Endothelial cell of umbilical vein (primary cell): ENCODE measurements at regions not wholly inside any gene's neighbourhood (a gene's known extent, or its start where the extent isn't known, plus 50 kb on each side); places are given as distances from the start of the nearest gene placed in this dataset.

ENCODE experiments used
- BruUV-seq: library from RNA; stranded (reverse); fragments of 400-500 nt; replicated peaks from 2 replicates; lab custom pipeline; 2021; lab: Mats Ljungman, UMichigan
- CTCF ChIA-PET: fragments of 300-600, 350-600 bp; sonication (Branson Sonifier 250); formaldehyde crosslinking; loops from one replicate; lab custom pipeline; 2021; ENCODE audit warnings: antibody characterized with exemption, inconsistent platforms; lab: Charles Lee
- POLR2A ChIA-PET: fragments of 300-600, 350-600 bp; sonication (Branson Sonifier 250); formaldehyde crosslinking; loops from one replicate; lab custom pipeline; 2021; ENCODE audit warnings: antibody characterized with exemption, inconsistent platforms; lab: Charles Lee
- DNase-seq: peaks from one replicate; pipeline ENCODE4 v3.0.0-alpha.2; 2011; ENCODE audit warnings: low read depth, low spot score
- FAIRE-seq: peaks from 2 replicates; lab custom pipeline; 2011; peaks lifted over from hg19 to GRCh38; lab: Jason Lieb, UNC
- H2AFZ ChIP-seq: 2 replicates; pipeline ENCODE4 v1.6.0; 2012; ENCODE audit warnings: low read depth, low read length, control low read depth, inconsistent platforms
- H3K27ac ChIP-seq: 2 replicates; pipeline ENCODE4 v1.5.1; 2011; ENCODE audit warnings: low read depth, mild to moderate bottlenecking, control low read depth, low read length, moderate library complexity; ENCODE audit not compliant: insufficient read depth
- H3K27me3 ChIP-seq, 2 experiments: 2 replicates each; pipeline versions ENCODE4 v1.6.0 to v1.6.1; 2011; ENCODE audit warnings: low read length in 2 of 2, mixed read lengths in 1 of 2; ENCODE audit not compliant: control insufficient read depth in 2 of 2, insufficient read depth in 2 of 2
- H3K36me3 ChIP-seq, 2 experiments: 2 replicates in 1 of 2; 3 replicates in 1 of 2; pipeline ENCODE4 v1.5.1; 2011; ENCODE audit warnings: low read length in 2 of 2, mild to moderate bottlenecking in 1 of 2, moderate library complexity in 1 of 2; ENCODE audit not compliant: control insufficient read depth in 2 of 2, insufficient read depth in 2 of 2; ENCODE audit errors: extremely low read depth in 1 of 2
- H3K4me1 ChIP-seq: 3 replicates; pipeline ENCODE4 v1.5.1; 2011; ENCODE audit warnings: mild to moderate bottlenecking, low read length; ENCODE audit not compliant: control insufficient read depth, insufficient read depth; ENCODE audit errors: extremely low read depth
- H3K4me2 ChIP-seq: 2 replicates; pipeline ENCODE4 v1.6.1; 2011; ENCODE audit warnings: low read length, control low read depth, mixed read lengths; ENCODE audit not compliant: insufficient read depth
- H3K4me3 ChIP-seq, 3 experiments: fragments of 200-600 bp in 1 of 3; sonication (generic), shearing (Covaris generic) in 1 of 3; replicated peaks in 1 of 3; 2 replicates each; pipeline ENCODE4 v1.5.1; 2011 to 2016; ENCODE audit warnings: control low read depth in 3 of 3, low read length in 3 of 3, mild to moderate bottlenecking in 2 of 3, inconsistent platforms in 1 of 3, low read depth in 1 of 3, moderate library complexity in 1 of 3; ENCODE audit not compliant: insufficient read depth in 1 of 3
- H3K79me2 ChIP-seq: 2 replicates; pipeline ENCODE4 v1.6.0; 2012; ENCODE audit warnings: low read length, inconsistent platforms; ENCODE audit not compliant: control insufficient read depth, insufficient read depth
- H3K9ac ChIP-seq: replicated peaks from 2 replicates; pipeline ENCODE3; 2011; ENCODE audit warnings: low read length, control low read depth; ENCODE audit not compliant: insufficient read depth; ENCODE audit errors: extremely low read depth
- H3K9me1 ChIP-seq: replicated peaks from 3 replicates; pipeline ENCODE4 v1.6.0; 2011; ENCODE audit warnings: mild to moderate bottlenecking, low read length; ENCODE audit not compliant: control insufficient read depth, insufficient read depth; ENCODE audit errors: extremely low read depth
- H3K9me3 ChIP-seq: replicated peaks from 2 replicates; pipeline ENCODE4 v1.5.1; 2012; ENCODE audit warnings: low read length, inconsistent platforms; ENCODE audit not compliant: control insufficient read depth, insufficient read depth
- H4K20me1 ChIP-seq: replicated peaks from 2 replicates; pipeline ENCODE3; 2011; ENCODE audit warnings: mild to moderate bottlenecking, low read length; ENCODE audit not compliant: control insufficient read depth, insufficient read depth; ENCODE audit errors: extremely low read depth
- CTCF ChIP-seq, 2 donors: IDR thresholded peaks; 1 replicate in 1 of 2; 2 replicates in 1 of 2; pipeline ENCODE4 v1.5.1; 2011; ENCODE audit warnings: low read length in 2 of 2, mild to moderate bottlenecking in 2 of 2, moderate library complexity in 2 of 2, control low read depth in 1 of 2, inconsistent platforms in 1 of 2, low read depth in 1 of 2; ENCODE audit not compliant: insufficient read depth in 1 of 2; ENCODE audit errors: extremely low read depth in 1 of 2
- EZH2 ChIP-seq: IDR thresholded peaks from 2 replicates; pipeline ENCODE4 v1.6.1; 2012; ENCODE audit warnings: borderline replicate concordance, low read depth, mild to moderate bottlenecking, moderate library complexity, low read length, inconsistent platforms; ENCODE audit not compliant: severe bottlenecking
- FOS ChIP-seq: IDR thresholded peaks from 2 replicates; pipeline ENCODE4 v1.6.1; 2011; ENCODE audit warnings: mild to moderate bottlenecking, low read length, moderate library complexity, borderline replicate concordance; ENCODE audit not compliant: insufficient read depth
- GATA2 ChIP-seq: IDR thresholded peaks from 2 replicates; pipeline ENCODE4 v1.7.0; 2011; ENCODE audit warnings: low read depth, mild to moderate bottlenecking, moderate library complexity, mixed read lengths, low read length; ENCODE audit not compliant: insufficient read length, insufficient read depth
- JUN ChIP-seq: IDR thresholded peaks from 2 replicates; pipeline ENCODE4 v1.6.1; 2011; ENCODE audit warnings: borderline replicate concordance, low read depth; ENCODE audit not compliant: insufficient read length, insufficient read depth
- MAX ChIP-seq: IDR thresholded peaks from 2 replicates; pipeline ENCODE4 v1.6.1; 2011; ENCODE audit not compliant: insufficient read depth, insufficient read length
- MYC ChIP-seq: IDR thresholded peaks from one replicate; pipeline ENCODE4 v1.6.1; 2011; ENCODE audit warnings: mild to moderate bottlenecking, low read depth, low read length
- POLR2A ChIP-seq: IDR thresholded peaks from 2 replicates; pipeline ENCODE4 v1.6.1; 2012; ENCODE audit warnings: low read depth, mild to moderate bottlenecking, control low read depth, low read length
- POLR2AphosphoS5 ChIP-seq: IDR thresholded peaks from 2 replicates; pipeline ENCODE4 v1.6.1; 2012; ENCODE audit warnings: low read depth, mild to moderate bottlenecking, control low read depth, low read length, moderate library complexity; ENCODE audit not compliant: insufficient read depth
- dilution Hi-C: fragments of 300-500 bp; cut with MboI; formaldehyde crosslinking; loops from one replicate; pipeline ENCODE4 v1.15.0; 2019; ENCODE audit warnings: low sequenced_read_pairs; ENCODE audit not compliant: extremely low pct_ligation_motif_present
- intact Hi-C: fragments of 100-400 bp; cut with micrococcal nuclease; formaldehyde crosslinking; loops from one replicate; pipeline ENCODE4 v1.10.0; 2022

- no peaks in the 10 kb centered on the region for H3K79me2 ChIP-seq
- intact Hi-C loops: no loop called here
- no peaks in the 10 kb centered on the region for H4K20me1 ChIP-seq
- H3K4me2 ChIP-seq: no peak overlapping the region
- no peaks in the 10 kb centered on the region for H3K9me3 ChIP-seq
- FAIRE-seq (no peak), DNase-seq (no peak)
- ChIA-PET CTCF (interaction anchor here (1.2 kb wide), 1 partner anchor 12 kb away, joined by 7 read pairs; no protein-coding TSS in a partner anchor), POLR2A (no interaction called here)
- no peak overlapping the region for H3K4me3 ChIP-seq
- no peak overlapping the region for H2AFZ ChIP-seq
- no peaks in the 10 kb centered on the region for H3K36me3 ChIP-seq
- H3K27ac ChIP-seq: no peak overlapping the region
- peaks cover 5 to 6% of the 10 kb centered on the region in 2 experiments for H3K27me3 ChIP-seq
- dilution Hi-C loops: no loop called here
- H3K4me1 ChIP-seq: no peaks in the 10 kb centered on the region
- no TSS peak for BruUV-seq
- no peaks in the 10 kb centered on the region for H3K9me1 ChIP-seq
- no peak overlapping the region for H3K9ac ChIP-seq
- TF ChIP-seq POLR2AphosphoS5: no peak
- no peak for TF ChIP-seq JUN
- TF ChIP-seq FOS: no peak
- TF ChIP-seq CTCF (IDR thresholded peaks at IDR 0.05; ENCODE audit: extremely low read depth in 1 of 2, insufficient read depth in 1 of 2, low read depth in 1 of 2, low read length in 2 of 2): no peak
- TF ChIP-seq POLR2A: no peak
- TF ChIP-seq EZH2: no peak
- TF ChIP-seq GATA2: no peak
- no peak for TF ChIP-seq MAX
- TF ChIP-seq MYC: no peak
Measured at GRCh38 chr13:77466753-77467422, 68.6 kb upstream of the SCEL start.
